Panc1 (cell line): ENCODE measurements at regions not wholly inside any gene's neighbourhood (a gene's known extent, or its start where the extent isn't known, plus 50 kb on each side); places are given as distances from the start of the nearest gene placed in this dataset.

Experiments used
- ATAC-seq: fragments of 200-7000 bp; cut with Tn5 transposase; 2 replicates; pipeline ENCODE4 v1.9.1; 2020; ENCODE audit warnings: mild to moderate bottlenecking, moderate library complexity
- BruUV-seq: library from RNA; stranded (reverse); fragments of 400-500 nt; replicated peaks from 2 replicates; lab custom pipeline; 2021; lab: Mats Ljungman, UMichigan
- CTCF ChIA-PET: fragments of 300-600 bp; sonication (Branson Sonifier 250); formaldehyde crosslinking; loops from one replicate; lab custom pipeline; 2022; ENCODE audit warnings: antibody characterized with exemption; lab: Charles Lee
- POLR2A ChIA-PET: fragments of 300-600 bp; sonication (Branson Sonifier 250); formaldehyde crosslinking; loops from one replicate; lab custom pipeline; 2022; ENCODE audit warnings: antibody characterized with exemption; lab: Charles Lee
- DNase-seq: peaks from one replicate; pipeline ENCODE4 v3.0.0-alpha.2; 2010; ENCODE audit warnings: low read depth, low spot score
- H3K27ac ChIP-seq: 2 replicates; pipeline ENCODE4 v1.5.1; 2011; ENCODE audit warnings: mild to moderate bottlenecking, low read length, inconsistent platforms
- H3K27me3 ChIP-seq: fragments of 200-500 bp; sonication (Bioruptor generic); 2 replicates; pipeline ENCODE4 v1.6.0; 2014; ENCODE audit warnings: low read length, inconsistent platforms; ENCODE audit not compliant: control insufficient read depth, insufficient read depth
- H3K36me3 ChIP-seq: fragments of 200-500 bp; sonication (Bioruptor generic); 2 replicates; pipeline ENCODE4 v1.5.1; 2014; ENCODE audit warnings: inconsistent platforms, mild to moderate bottlenecking, low read length, moderate library complexity; ENCODE audit not compliant: control insufficient read depth, insufficient read depth
- H3K4me1 ChIP-seq: 2 replicates; pipeline ENCODE4 v1.5.1; 2011; ENCODE audit warnings: inconsistent platforms, mild to moderate bottlenecking, low read length, moderate library complexity; ENCODE audit not compliant: control insufficient read depth, insufficient read depth
- H3K4me3 ChIP-seq, 2 experiments: 2 replicates each; pipeline ENCODE4 v1.5.1; 2011 to 2012; ENCODE audit warnings: low read depth in 2 of 2, low read length in 2 of 2, mild to moderate bottlenecking in 2 of 2, inconsistent platforms in 1 of 2, moderate library complexity in 1 of 2
- H3K9me3 ChIP-seq: fragments of 200-500 bp; sonication (Bioruptor generic); 2 replicates; pipeline ENCODE4 v1.5.1; 2014; ENCODE audit warnings: low read depth, mild to moderate bottlenecking, inconsistent platforms, low read length, moderate library complexity; ENCODE audit not compliant: control insufficient read depth, insufficient read depth
- POLR2AphosphoS5 ChIP-seq: IDR thresholded peaks from 2 replicates; pipeline ENCODE4 v1.6.1; 2012; ENCODE audit warnings: mild to moderate bottlenecking, low read depth, low read length, moderate library complexity
- SIN3A ChIP-seq: IDR thresholded peaks from 2 replicates; pipeline ENCODE4 v1.6.1; 2012; ENCODE audit warnings: low read depth, mild to moderate bottlenecking, low read length, moderate library complexity, borderline replicate concordance; ENCODE audit not compliant: insufficient read depth
- TCF7L2 ChIP-seq: IDR thresholded peaks from 2 replicates; pipeline ENCODE4 v1.6.1; 2011; ENCODE audit warnings: mild to moderate bottlenecking, low read depth, low read length, inconsistent platforms
- in situ Hi-C: cut with HindIII; loops from 2 replicates; pipeline ENCODE4 v1.10.0; 2016; ENCODE audit warnings: low sequenced_read_pairs, low pct_unique_long_range_greater_than_20kb
- intact Hi-C: fragments of 100-400 bp; cut with micrococcal nuclease; formaldehyde crosslinking; loops from one replicate; pipeline ENCODE4 v1.10.0; 2022; ENCODE audit not compliant: unreplicated experiment
- TF ChIP-seq, protein P1 (sequence below), 2 experiments: IDR thresholded peaks; 2 replicates each; pipeline ENCODE4 v1.6.1; 2011 to 2012; ENCODE audit warnings: low read depth in 2 of 2, control low read depth in 1 of 2, low read length in 1 of 2, mild to moderate bottlenecking in 1 of 2, moderate library complexity in 1 of 2; ENCODE audit not compliant: insufficient read depth in 1 of 2
- TF ChIP-seq, protein P2 (sequence below): fragments of 450-650 bp; IDR thresholded peaks from 2 replicates; pipeline ENCODE4 v1.5.1; 2017; ENCODE audit warnings: mild to moderate bottlenecking

DNA sequence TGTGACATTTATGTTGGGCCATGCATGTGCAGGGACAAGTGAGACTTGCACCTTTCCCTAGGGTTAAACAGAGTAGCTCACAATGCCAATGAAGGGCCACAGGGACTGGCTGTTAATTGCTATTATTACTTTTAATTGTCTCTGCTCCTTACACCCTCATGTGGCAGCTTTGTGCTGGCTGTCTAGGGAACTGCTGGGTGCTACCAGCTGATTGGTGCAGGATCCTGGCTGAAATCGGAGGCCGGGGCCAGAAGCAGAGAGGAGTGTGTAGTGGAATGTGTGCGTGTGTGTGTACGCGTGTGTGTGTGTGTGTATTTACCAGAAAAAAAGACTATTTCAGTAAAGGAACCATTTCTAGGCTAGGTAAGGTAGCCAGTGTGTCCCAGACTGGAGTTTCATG is 302.5 kb downstream of the CTTN start:
- no peak overlapping the region for H3K4me3 ChIP-seq
- no peaks in the 10 kb centered on the region for H3K36me3 ChIP-seq
- no peak for DNase-seq
- in situ Hi-C loops = no loop called here
- no peak overlapping the region for H3K27ac ChIP-seq
- TF ChIP-seq, protein P1, sequence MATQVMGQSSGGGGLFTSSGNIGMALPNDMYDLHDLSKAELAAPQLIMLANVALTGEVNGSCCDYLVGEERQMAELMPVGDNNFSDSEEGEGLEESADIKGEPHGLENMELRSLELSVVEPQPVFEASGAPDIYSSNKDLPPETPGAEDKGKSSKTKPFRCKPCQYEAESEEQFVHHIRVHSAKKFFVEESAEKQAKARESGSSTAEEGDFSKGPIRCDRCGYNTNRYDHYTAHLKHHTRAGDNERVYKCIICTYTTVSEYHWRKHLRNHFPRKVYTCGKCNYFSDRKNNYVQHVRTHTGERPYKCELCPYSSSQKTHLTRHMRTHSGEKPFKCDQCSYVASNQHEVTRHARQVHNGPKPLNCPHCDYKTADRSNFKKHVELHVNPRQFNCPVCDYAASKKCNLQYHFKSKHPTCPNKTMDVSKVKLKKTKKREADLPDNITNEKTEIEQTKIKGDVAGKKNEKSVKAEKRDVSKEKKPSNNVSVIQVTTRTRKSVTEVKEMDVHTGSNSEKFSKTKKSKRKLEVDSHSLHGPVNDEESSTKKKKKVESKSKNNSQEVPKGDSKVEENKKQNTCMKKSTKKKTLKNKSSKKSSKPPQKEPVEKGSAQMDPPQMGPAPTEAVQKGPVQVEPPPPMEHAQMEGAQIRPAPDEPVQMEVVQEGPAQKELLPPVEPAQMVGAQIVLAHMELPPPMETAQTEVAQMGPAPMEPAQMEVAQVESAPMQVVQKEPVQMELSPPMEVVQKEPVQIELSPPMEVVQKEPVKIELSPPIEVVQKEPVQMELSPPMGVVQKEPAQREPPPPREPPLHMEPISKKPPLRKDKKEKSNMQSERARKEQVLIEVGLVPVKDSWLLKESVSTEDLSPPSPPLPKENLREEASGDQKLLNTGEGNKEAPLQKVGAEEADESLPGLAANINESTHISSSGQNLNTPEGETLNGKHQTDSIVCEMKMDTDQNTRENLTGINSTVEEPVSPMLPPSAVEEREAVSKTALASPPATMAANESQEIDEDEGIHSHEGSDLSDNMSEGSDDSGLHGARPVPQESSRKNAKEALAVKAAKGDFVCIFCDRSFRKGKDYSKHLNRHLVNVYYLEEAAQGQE (IDR thresholded peaks at IDR 0.05; ENCODE audit: insufficient read depth in 1 of 2, low read depth in 2 of 2, low read length in 1 of 2) = no peak
- TF ChIP-seq SIN3A = no peak
- no peak for TF ChIP-seq TCF7L2
- ChIA-PET POLR2A (no interaction called here), CTCF (no interaction called here)
- intact Hi-C loops = no loop called here
- H3K27me3 ChIP-seq = peaks cover 2% of the 10 kb centered on the region
- no peak for ATAC-seq
- H3K9me3 ChIP-seq = no peaks in the 10 kb centered on the region
- BruUV-seq = no TSS peak
- H3K4me1 ChIP-seq = no peaks in the 10 kb centered on the region

DNA sequence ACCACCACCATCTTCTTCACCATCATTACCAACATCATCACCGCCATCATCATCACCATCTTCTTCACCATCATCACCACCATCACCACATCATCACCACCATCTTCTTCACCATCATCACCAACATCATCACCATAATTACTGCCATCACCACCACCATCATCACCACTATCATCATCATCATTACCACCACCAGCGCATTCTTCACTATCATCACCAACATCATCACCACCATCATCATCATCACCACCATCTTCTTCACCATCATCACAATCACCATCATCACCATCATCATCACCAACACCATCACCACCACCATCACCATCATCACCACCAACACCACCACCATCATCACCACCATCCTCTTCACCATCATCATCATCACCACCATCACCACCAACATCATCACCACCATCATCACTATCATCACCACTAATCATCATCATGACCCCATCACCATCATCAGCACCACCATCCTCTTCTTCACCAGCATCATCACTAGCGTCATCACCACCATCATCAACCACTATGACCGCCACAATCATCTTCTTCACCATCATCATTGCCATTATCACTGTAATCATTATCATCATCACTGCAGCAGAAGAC is 303.8 kb downstream of the CTTN start:
- no peaks in the 10 kb centered on the region for H3K9me3 ChIP-seq
- no peaks in the 10 kb centered on the region for H3K4me1 ChIP-seq
- intact Hi-C loops = no loop called here
- no peaks in the 10 kb centered on the region for H3K27me3 ChIP-seq
- in situ Hi-C loops = no loop called here
- DNase-seq (no peak), ATAC-seq (no peak)
- H3K4me3 ChIP-seq = no peak overlapping the region
- CTCF ChIA-PET = no interaction called here
- POLR2A ChIA-PET = no interaction called here
- BruUV-seq = no TSS peak
- no peaks in the 10 kb centered on the region for H3K36me3 ChIP-seq
- TF ChIP-seq, protein P2, sequence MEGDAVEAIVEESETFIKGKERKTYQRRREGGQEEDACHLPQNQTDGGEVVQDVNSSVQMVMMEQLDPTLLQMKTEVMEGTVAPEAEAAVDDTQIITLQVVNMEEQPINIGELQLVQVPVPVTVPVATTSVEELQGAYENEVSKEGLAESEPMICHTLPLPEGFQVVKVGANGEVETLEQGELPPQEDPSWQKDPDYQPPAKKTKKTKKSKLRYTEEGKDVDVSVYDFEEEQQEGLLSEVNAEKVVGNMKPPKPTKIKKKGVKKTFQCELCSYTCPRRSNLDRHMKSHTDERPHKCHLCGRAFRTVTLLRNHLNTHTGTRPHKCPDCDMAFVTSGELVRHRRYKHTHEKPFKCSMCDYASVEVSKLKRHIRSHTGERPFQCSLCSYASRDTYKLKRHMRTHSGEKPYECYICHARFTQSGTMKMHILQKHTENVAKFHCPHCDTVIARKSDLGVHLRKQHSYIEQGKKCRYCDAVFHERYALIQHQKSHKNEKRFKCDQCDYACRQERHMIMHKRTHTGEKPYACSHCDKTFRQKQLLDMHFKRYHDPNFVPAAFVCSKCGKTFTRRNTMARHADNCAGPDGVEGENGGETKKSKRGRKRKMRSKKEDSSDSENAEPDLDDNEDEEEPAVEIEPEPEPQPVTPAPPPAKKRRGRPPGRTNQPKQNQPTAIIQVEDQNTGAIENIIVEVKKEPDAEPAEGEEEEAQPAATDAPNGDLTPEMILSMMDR = no peak
- TF ChIP-seq POLR2AphosphoS5 (no peak), TCF7L2 (no peak), SIN3A (no peak)
- TF ChIP-seq, protein P1 (IDR thresholded peaks at IDR 0.05; ENCODE audit: insufficient read depth in 1 of 2, low read depth in 2 of 2, low read length in 1 of 2) = no peak
- no peak overlapping the region for H3K27ac ChIP-seq
